ENCODE measurements at regions not wholly inside any gene's neighbourhood (a gene's known extent, or its start where the extent isn't known, plus 50 kb on each side); places are given as distances from the start of the nearest gene placed in this dataset.

DNA sequence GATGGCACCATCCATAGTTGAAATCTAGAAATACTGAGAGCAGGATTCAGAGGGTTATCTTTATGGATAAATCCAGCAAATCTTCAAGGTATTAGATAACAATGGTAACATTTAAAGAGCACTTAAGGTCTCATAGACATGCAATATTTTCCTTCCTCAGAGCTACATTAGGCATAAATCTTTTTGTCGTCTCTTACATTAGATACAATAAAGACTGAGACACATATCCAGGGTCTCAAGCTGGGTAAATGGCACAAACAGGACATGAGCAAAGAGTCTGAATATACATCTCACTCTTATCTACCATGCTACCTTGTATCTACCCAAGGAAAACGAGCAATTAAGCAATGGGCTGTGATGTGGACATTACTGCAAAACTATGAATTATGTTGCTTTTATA, 927.3 kb upstream of the EPHA6 start:
- no peak for DNase-seq (ENCODE audit: low read depth)

DNA sequence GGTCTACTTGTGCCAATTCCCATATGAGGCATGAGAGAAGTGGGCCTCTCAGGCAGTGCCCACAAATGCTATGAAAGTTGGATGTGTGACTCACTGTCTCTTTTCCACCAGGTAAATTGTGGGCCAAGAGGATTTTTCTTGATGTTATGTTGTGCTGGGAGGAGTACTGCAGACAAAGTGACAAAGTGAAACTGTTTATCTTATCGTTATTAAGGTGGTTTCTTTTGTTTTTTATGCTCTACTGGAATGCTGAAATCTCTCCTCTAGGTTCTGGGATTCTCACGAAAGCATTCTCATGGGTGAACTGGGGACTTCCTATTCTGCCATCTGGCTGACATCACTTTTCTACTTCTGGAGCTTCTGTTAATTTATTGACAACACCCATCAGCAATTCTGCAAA, 919.6 kb upstream of the EPHA6 start:
- DNase-seq (ENCODE audit: low read depth): no peak

- no peak for DNase-seq (ENCODE audit: low read depth)
Measured at GRCh38 chr3:95899494-95899893, 914.9 kb upstream of the EPHA6 start.

- no peak for DNase-seq (ENCODE audit: low read depth)
Measured at GRCh38 chr3:95899911-95900310, 914.5 kb upstream of the EPHA6 start.

GRCh38 chr3:95901948-95902347, 912.4 kb upstream of the EPHA6 start:
- no peak for DNase-seq (ENCODE audit: low read depth)

DNA sequence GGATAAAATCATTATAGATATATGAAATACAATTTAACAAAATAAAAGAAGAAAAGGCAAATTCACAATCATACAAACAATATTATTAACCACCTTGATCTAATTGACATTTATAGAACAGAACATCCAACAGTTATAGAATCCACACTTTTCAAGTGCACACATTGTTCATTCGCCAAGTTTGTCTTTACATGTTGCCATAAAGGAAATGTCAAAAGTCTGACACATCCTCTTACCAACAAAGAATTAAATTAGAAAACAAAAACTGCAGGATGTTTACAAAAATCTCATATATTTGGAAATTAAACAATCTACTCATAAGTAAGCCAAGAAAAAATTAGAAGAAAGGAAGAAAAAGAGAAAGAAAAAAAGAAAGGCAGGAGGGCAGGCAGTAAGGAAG, 909.2 kb upstream of the EPHA6 start:
- DNase-seq (ENCODE audit: low read depth): no peak

DNA sequence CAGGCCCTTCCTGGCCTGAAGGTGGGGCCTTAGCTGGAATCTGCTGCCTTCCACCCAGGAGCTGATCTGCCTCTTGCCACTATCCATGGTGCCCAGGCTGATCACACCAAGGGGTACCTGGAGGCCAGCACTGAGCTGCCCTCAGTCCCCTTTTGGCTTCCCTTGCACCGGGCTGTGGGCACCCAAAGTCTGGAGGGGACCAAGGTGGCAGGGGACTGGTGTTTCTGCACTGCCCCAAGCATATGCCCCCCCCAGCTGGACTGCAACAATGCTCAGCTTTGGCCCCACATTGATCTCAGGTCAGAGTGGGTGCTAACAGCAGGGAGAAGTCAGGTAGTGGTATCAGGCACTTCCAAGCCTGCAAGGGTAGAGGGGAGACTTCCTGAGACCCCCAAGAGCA, 902.6 kb upstream of the EPHA6 start:
- no peak for DNase-seq (ENCODE audit: low read depth)

- DNase-seq (ENCODE audit: low read depth): peak; percentile 1
Measured at GRCh38 chr3:95923496-95924210, 890.7 kb upstream of the EPHA6 start.

- no peak for DNase-seq (ENCODE audit: low read depth)
Measured at GRCh38 chr3:95926904-95927501, 887.4 kb upstream of the EPHA6 start.

DNA sequence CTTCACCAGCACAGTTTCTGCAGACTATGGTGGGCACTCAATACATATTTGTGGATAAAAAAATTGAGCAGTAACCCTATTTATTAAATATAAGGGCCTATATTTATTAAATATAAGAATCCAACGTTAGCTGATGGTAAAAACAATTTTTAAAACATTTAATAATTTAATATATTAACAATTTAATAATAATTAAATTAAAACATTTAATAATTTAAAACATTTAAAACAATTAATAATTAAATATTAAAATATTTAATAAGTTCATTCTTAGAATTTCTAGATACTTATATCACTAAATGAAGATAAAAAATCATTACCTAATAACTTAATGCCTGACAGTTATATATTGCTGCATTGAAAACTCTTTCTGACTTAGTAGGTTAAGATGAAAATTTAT, 880.2 kb upstream of the EPHA6 start:
- DNase-seq (ENCODE audit: low read depth): no peak

- no peak for DNase-seq (ENCODE audit: low read depth)
Measured at GRCh38 chr3:95939235-95939809, 875.1 kb upstream of the EPHA6 start.

- no peak for DNase-seq (ENCODE audit: low read depth)
Measured at GRCh38 chr3:95965704-95966336, 848.6 kb upstream of the EPHA6 start.

DNA sequence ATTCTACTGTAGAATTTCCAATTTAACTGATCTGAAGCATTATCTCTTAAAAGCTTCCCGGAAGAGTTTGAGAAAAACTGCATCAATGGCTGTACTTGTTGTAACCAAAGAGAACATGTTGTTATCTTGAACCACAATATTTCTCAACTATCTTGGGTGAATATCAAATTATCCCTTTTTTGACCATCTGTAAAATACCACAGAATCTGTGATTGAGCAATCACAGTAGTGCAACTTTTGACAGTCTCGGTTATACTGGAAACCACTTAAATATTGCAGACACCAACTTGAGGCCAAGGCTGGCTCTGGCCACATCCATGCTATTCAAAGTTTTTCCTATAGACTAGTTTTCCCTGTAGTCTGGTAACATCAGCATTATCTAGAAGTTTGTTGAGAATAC, 842.8 kb upstream of the EPHA6 start:
- DNase-seq (ENCODE audit: low read depth): no peak

DNA sequence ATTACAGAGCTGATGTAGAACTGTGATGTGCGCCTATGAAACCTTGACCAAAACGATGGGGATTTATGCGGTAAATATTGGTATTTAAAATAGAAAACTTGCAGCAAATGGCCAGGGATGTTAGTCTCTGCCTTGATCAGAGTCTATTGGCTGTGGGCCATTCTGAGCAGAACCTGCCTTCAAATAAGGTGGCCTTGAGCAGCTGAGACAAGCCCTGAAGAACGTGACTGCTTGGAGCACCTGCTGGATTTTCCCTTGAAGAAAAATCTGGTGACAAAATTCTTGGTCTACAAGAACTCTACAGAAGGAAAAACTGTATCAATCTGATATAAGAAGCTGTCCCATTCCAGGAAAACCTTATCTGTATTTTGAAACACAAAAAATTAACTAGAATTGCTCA, 820.1 kb upstream of the EPHA6 start:
- no peak for DNase-seq (ENCODE audit: low read depth)

GRCh38 chr3:96000966-96001365, 813.4 kb upstream of the EPHA6 start:
- no peak for DNase-seq (ENCODE audit: low read depth)

GRCh38 chr3:96007650-96008195, 806.7 kb upstream of the EPHA6 start:
- peak; percentile 46 for DNase-seq (ENCODE audit: low read depth)

DNA sequence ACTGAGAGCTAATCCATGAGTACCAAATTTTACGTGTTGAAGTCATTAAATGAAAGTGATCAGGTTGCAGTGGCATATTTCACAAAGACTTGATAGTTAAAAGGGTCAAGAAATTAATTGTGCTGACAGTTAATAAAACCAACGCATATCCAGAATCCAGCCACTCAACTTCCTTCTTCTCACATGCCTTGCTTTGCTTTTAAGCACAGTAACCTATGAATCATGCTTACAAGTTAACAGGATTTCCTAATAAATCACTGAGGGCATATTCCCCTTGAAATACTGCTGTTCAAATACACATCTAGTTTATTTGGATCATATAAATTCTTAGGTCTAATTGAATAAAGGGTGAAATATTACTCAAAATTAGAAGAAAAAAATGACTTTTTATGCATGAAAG, 801.5 kb upstream of the EPHA6 start:
- DNase-seq (ENCODE audit: low read depth): no peak

GRCh38 chr3:96017556-96017955, 796.8 kb upstream of the EPHA6 start:
- no peak for DNase-seq (ENCODE audit: low read depth)

- DNase-seq (ENCODE audit: low read depth): no peak
Measured at GRCh38 chr3:96022676-96023075, 791.7 kb upstream of the EPHA6 start.

GRCh38 chr3:96027718-96028117, 786.7 kb upstream of the EPHA6 start:
- no peak for DNase-seq (ENCODE audit: low read depth)

GRCh38 chr3:96039632-96040031, 774.8 kb upstream of the EPHA6 start:
- no peak for DNase-seq (ENCODE audit: low read depth)

DNA sequence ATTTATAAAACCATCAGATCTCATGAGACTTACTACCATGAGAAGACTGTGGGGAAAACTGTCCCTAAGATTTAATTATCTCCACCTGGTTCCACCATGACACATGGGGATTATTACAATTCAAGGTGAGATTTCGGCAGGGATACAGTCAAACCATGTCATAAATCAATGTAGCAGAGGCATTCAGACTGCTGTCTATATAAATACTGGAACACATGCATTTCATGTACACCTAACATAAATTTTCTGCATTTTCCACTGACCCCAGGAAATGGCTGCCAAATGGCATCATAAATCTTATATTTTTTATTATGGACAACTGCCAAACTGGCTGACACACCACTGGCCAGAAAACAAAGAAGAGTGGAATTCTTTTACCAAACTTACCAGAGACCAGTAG, 755.1 kb upstream of the EPHA6 start:
- no peak for DNase-seq (ENCODE audit: low read depth)
